ENCODE measurements at regions not wholly inside any gene's neighbourhood (a gene's known extent, or its start where the extent isn't known, plus 50 kb on each side); places are given as distances from the start of the nearest gene placed in this dataset.

- no peak for TF ChIP-seq CTCF (IDR thresholded peaks at IDR 0.05)
- TF ChIP-seq POLR2A (IDR thresholded peaks at IDR 0.05) = no peak
- no peak for TF ChIP-seq POLR2AphosphoS5 (IDR thresholded peaks at IDR 0.05; ENCODE audit: insufficient read depth in 1 of 2, low read depth in 1 of 2)
Observed at GRCh38 chr10:47230957-47231356, 69.0 kb upstream of the GDF10 start.

Data from vagina (tissue), 2 donors.